ENCODE measurements at regions not wholly inside any gene's neighbourhood (a gene's known extent, or its start where the extent isn't known, plus 50 kb on each side); places are given as distances from the start of the nearest gene placed in this dataset.

DNA sequence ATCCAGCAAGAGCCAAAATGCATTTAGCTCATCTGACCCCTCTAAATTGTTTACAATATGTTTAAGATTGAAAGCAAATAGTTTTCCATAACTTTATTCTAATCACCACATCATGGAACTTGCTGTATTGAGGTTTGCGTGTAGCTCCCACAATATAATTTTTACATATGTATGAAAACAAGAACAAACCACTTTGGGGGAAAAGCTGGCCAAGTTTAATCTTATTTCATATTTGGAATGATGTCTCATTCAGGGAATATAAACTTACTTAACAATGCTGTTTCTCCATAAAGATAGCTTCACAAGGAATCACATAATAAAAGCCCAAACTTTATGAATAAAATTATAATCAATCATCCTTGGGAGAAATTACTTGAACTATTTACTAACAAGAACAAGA, 194.6 kb upstream of the PCSK5 start:
- Histone ChIP-seq H3K9me3 (ENCODE audit: control insufficient read depth, low read length) (no peaks in the 10 kb centered on the region), H3K4me3 (ENCODE audit: insufficient read depth, low read depth, low read length, poor library complexity, severe bottlenecking) (no peak overlapping the region), H3K4me1 (ENCODE audit: control insufficient read depth, insufficient read depth, low read length, poor library complexity, severe bottlenecking) (no peaks in the 10 kb centered on the region), H3K27me3 (replicated peaks; ENCODE audit: control insufficient read depth, insufficient read depth, low read length, poor library complexity, severe bottlenecking) (no peaks in the 10 kb centered on the region), H3K27ac (ENCODE audit: insufficient read depth, low read length, poor library complexity, severe bottlenecking) (no peak overlapping the region), H3K36me3 (ENCODE audit: control insufficient read depth, insufficient read depth, low read length) (no peaks in the 10 kb centered on the region)
- DNase-seq = no peak

DNA sequence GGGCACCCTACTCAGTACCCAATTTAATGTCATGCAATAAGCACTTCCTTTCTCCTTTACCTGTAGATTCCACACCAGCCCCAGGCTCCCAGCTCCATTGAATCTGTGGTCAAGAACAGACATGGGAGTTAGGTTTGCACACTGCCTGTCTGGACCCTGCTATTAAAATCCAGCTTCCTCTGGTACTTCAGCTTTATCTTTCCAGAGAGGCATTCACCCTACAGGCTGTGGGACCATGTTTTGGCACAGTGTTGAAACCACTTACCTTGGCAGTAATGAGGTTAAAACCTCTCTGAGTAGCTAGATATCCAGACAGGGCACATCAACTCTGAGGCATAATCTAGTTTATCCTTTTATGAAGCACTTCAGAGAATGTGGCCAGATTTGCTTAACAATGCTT, 191.5 kb upstream of the PCSK5 start:
- no peak overlapping the region for H3K4me3 ChIP-seq (ENCODE audit: insufficient read depth, low read depth, low read length, poor library complexity, severe bottlenecking)
- H3K27me3 ChIP-seq (replicated peaks; ENCODE audit: control insufficient read depth, insufficient read depth, low read length, poor library complexity, severe bottlenecking) = no peaks in the 10 kb centered on the region
- no peaks in the 10 kb centered on the region for H3K9me3 ChIP-seq (ENCODE audit: control insufficient read depth, low read length)
- H3K4me1 ChIP-seq (ENCODE audit: control insufficient read depth, insufficient read depth, low read length, poor library complexity, severe bottlenecking) = no peaks in the 10 kb centered on the region
- H3K36me3 ChIP-seq (ENCODE audit: control insufficient read depth, insufficient read depth, low read length) = no peaks in the 10 kb centered on the region
- H3K27ac ChIP-seq (ENCODE audit: insufficient read depth, low read length, poor library complexity, severe bottlenecking) = no peak overlapping the region
- DNase-seq = no peak

DNA sequence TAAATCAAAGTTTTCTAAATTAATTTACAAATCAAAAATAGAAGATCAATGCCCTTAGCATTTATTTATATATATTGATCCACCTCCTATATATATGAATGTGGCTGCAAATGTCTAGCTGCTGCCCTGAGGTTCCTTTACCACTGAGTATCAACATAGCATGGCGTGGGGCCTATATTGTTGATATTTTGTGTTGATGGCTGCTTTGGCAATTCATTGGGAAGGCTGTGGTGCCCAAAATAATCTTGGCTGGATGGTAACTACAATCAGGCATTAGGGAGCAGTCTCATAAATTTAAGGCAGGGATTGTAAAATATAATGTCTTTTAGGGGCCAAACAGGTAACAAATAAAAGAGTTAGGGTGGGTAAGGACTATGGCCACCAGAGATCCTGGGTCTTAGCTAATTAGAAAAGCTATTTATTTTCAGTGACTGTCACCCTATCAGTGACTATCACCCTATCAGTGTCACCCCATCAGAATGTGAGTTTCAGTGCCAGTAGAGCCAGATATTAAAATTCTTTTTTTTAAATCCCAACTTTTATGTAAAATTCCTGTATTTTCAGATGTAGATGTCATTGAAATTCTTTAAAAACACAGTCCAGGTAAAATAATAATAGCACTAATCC, 190.7 kb upstream of the PCSK5 start:
- H3K27ac ChIP-seq (ENCODE audit: insufficient read depth, low read length, poor library complexity, severe bottlenecking) = no peak overlapping the region
- H3K4me1 ChIP-seq (ENCODE audit: control insufficient read depth, insufficient read depth, low read length, poor library complexity, severe bottlenecking) = no peaks in the 10 kb centered on the region
- no peaks in the 10 kb centered on the region for H3K9me3 ChIP-seq (ENCODE audit: control insufficient read depth, low read length)
- H3K4me3 ChIP-seq (ENCODE audit: insufficient read depth, low read depth, low read length, poor library complexity, severe bottlenecking) = no peak overlapping the region
- no peaks in the 10 kb centered on the region for H3K27me3 ChIP-seq (replicated peaks; ENCODE audit: control insufficient read depth, insufficient read depth, low read length, poor library complexity, severe bottlenecking)
- DNase-seq = no peak
- no peaks in the 10 kb centered on the region for H3K36me3 ChIP-seq (ENCODE audit: control insufficient read depth, insufficient read depth, low read length)

DNA sequence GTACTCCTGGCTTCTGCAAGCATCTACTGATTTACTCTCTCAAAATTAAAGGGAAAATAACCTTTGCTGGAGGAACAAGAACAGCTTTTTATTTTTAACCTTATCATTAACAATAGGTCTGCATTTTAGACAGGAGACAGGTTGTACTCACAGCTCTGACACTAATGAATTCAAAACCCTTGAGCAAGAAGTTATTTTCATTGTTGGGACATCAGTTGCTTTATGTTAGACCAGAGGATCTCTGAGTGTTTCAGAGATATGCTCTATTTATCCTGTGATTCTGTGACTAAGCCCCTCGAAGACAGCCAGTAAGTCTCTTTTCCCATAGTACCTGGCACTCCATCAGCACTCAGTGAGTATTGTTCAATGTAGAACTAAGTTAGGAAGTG, 190.2 kb upstream of the PCSK5 start:
- no peaks in the 10 kb centered on the region for H3K27me3 ChIP-seq (replicated peaks; ENCODE audit: control insufficient read depth, insufficient read depth, low read length, poor library complexity, severe bottlenecking)
- no peak for DNase-seq
- H3K4me3 ChIP-seq (ENCODE audit: insufficient read depth, low read depth, low read length, poor library complexity, severe bottlenecking) = no peak overlapping the region
- no peak overlapping the region for H3K27ac ChIP-seq (ENCODE audit: insufficient read depth, low read length, poor library complexity, severe bottlenecking)
- H3K4me1 ChIP-seq (ENCODE audit: control insufficient read depth, insufficient read depth, low read length, poor library complexity, severe bottlenecking) = no peaks in the 10 kb centered on the region
- no peaks in the 10 kb centered on the region for H3K36me3 ChIP-seq (ENCODE audit: control insufficient read depth, insufficient read depth, low read length)
- H3K9me3 ChIP-seq (ENCODE audit: control insufficient read depth, low read length) = no peaks in the 10 kb centered on the region

DNA sequence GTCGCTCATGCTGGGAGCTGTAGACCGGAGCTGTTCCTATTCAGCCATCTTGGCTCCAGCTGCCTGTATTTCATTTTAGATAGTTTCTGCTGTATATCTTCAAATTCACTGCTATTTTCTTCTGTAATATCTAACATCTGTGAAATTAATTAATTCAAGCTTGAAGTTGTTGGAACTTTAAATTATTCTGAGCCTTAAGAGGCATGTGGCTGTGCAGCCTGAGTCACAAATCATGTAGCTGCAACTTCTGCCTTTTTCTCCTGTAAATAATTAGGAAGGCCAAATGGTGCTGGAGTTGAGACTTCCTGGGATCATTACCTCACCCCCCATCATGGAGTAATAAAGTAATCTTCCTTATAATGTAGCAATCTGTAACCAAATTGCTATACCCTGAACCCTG, 183.3 kb upstream of the PCSK5 start:
- Histone ChIP-seq H3K9me3 (ENCODE audit: control insufficient read depth, low read length) (no peaks in the 10 kb centered on the region), H3K27ac (ENCODE audit: insufficient read depth, low read length, poor library complexity, severe bottlenecking) (no peak overlapping the region), H3K36me3 (ENCODE audit: control insufficient read depth, insufficient read depth, low read length) (no peaks in the 10 kb centered on the region)

DNA sequence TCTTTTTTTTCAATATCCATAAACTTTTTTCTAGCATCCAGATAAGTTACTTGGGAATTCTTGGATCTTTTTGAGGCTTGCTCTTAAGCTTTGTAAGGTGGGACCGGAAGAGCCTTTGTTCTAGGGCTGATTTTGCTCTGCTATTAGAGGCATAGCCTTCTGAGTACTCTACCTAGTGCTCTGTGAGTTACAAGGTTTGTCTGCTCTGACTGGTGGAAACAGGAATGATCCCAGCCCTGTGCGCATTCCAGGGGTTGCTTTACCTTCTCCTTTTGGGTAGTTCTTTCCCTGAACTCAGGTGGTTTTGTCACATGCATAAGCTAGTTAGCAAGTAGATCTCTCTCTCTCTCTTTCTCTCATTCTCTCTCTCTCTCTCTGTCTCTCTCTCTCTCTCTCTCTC, 180.8 kb upstream of the PCSK5 start:
- H3K36me3 ChIP-seq (ENCODE audit: control insufficient read depth, insufficient read depth, low read length) = no peaks in the 10 kb centered on the region
- no peak for DNase-seq
- H3K27me3 ChIP-seq (replicated peaks; ENCODE audit: control insufficient read depth, insufficient read depth, low read length, poor library complexity, severe bottlenecking) = no peaks in the 10 kb centered on the region
- H3K4me3 ChIP-seq (ENCODE audit: insufficient read depth, low read depth, low read length, poor library complexity, severe bottlenecking) = no peak overlapping the region
- no peaks in the 10 kb centered on the region for H3K4me1 ChIP-seq (ENCODE audit: control insufficient read depth, insufficient read depth, low read length, poor library complexity, severe bottlenecking)
- no peaks in the 10 kb centered on the region for H3K9me3 ChIP-seq (ENCODE audit: control insufficient read depth, low read length)
- no peak overlapping the region for H3K27ac ChIP-seq (ENCODE audit: insufficient read depth, low read length, poor library complexity, severe bottlenecking)

More for the DNA sequence above, 183.3 kb upstream of the PCSK5 start:
- H3K27me3 ChIP-seq (replicated peaks; ENCODE audit: control insufficient read depth, insufficient read depth, low read length, poor library complexity, severe bottlenecking) = no peaks in the 10 kb centered on the region
- no peak for DNase-seq
- H3K4me1 ChIP-seq (ENCODE audit: control insufficient read depth, insufficient read depth, low read length, poor library complexity, severe bottlenecking) = no peaks in the 10 kb centered on the region
- H3K4me3 ChIP-seq (ENCODE audit: insufficient read depth, low read depth, low read length, poor library complexity, severe bottlenecking) = no peak overlapping the region

DNA sequence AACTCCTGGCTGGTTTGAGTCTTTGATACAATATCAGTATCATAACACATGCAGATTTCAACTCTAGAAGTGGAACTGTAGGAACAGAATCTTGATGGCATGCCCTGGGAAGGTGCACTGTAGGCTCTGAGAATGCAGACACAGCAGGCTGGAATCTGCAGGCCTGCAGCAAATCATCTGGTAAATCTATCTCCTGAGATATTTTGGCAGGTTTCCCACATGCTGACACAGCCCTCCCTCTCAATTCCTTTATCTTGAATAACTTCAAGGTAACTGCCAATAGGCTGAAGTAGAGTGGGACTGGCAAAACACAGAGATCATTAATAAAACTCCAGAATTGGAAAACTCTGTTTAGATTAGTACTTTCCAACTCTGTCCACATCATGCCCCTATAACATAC, 177.8 kb upstream of the PCSK5 start:
- Histone ChIP-seq H3K36me3 (ENCODE audit: control insufficient read depth, insufficient read depth, low read length) (no peaks in the 10 kb centered on the region), H3K27me3 (replicated peaks; ENCODE audit: control insufficient read depth, insufficient read depth, low read length, poor library complexity, severe bottlenecking) (no peaks in the 10 kb centered on the region), H3K9me3 (ENCODE audit: control insufficient read depth, low read length) (no peaks in the 10 kb centered on the region), H3K27ac (ENCODE audit: insufficient read depth, low read length, poor library complexity, severe bottlenecking) (no peak overlapping the region), H3K4me1 (ENCODE audit: control insufficient read depth, insufficient read depth, low read length, poor library complexity, severe bottlenecking) (no peaks in the 10 kb centered on the region), H3K4me3 (ENCODE audit: insufficient read depth, low read depth, low read length, poor library complexity, severe bottlenecking) (no peak overlapping the region)
- no peak for DNase-seq

DNA sequence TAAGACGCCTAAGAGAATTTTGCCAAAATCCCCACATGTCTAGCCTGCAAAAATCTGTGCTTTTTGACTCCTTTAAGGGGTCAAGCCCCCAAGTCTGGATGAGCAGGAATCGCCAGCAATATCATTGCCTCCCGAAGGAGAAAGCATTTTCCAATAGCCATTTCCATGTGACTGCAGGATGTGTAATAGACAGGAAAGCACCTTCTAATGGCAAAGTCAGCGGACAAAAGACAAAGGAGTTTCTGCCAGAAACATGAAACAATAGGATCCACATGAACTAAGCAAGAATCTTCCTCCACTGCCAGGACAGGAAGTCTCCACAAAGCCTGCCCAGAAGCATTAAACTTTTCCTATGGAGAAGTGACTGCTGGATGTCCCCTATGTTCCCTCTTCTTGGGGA, 177.1 kb upstream of the PCSK5 start:
- no peak for DNase-seq
- Histone ChIP-seq H3K4me1 (ENCODE audit: control insufficient read depth, insufficient read depth, low read length, poor library complexity, severe bottlenecking) (no peaks in the 10 kb centered on the region), H3K4me3 (ENCODE audit: insufficient read depth, low read depth, low read length, poor library complexity, severe bottlenecking) (no peak overlapping the region), H3K9me3 (ENCODE audit: control insufficient read depth, low read length) (no peaks in the 10 kb centered on the region), H3K27me3 (replicated peaks; ENCODE audit: control insufficient read depth, insufficient read depth, low read length, poor library complexity, severe bottlenecking) (no peaks in the 10 kb centered on the region), H3K27ac (ENCODE audit: insufficient read depth, low read length, poor library complexity, severe bottlenecking) (no peak overlapping the region), H3K36me3 (ENCODE audit: control insufficient read depth, insufficient read depth, low read length) (no peaks in the 10 kb centered on the region)

DNA sequence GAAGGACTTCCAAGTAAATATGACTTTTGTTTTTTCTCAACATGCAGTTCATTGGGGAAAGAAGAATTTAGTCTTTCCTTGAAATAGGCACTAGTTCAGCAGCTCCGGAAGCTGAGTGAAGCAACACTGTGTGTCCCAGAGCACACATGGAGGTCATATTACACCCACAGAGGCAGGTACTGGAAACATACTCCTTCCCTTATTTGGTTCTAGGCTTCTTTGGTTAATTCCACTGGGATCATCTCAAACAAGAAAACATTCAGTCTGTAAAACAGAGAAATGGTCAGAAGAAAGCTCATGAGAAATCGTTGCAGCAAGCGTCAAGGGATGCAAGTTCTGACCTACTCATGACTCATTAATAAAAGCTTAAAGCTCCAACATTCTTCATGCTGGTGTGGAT, 175.1 kb upstream of the PCSK5 start:
- H3K36me3 ChIP-seq (ENCODE audit: control insufficient read depth, insufficient read depth, low read length) = no peaks in the 10 kb centered on the region
- no peak for DNase-seq

DNA sequence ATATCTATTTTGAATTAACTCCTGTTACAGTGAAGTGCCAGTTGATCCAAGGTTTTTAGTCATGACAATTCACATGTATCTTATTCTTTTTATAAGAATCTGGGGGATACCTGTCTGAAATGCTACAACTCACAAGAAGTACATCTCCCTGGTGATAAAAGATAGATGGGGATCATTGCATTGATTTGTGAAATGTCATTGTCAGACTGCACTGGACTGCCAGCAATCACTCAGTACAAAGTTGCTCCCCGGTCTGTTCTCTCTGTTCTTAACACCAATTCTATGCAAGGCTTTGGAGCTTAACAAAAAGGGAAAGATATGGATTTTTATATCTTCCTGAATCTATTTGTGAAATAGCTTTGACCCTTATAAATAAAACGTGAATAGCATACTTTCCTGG, 171.8 kb upstream of the PCSK5 start:
- H3K4me3 ChIP-seq (ENCODE audit: insufficient read depth, low read depth, low read length, poor library complexity, severe bottlenecking) = no peak overlapping the region
- peaks cover 2% of the 10 kb centered on the region for H3K27me3 ChIP-seq (replicated peaks; ENCODE audit: control insufficient read depth, insufficient read depth, low read length, poor library complexity, severe bottlenecking)
- H3K9me3 ChIP-seq (ENCODE audit: control insufficient read depth, low read length) = no peaks in the 10 kb centered on the region
- H3K27ac ChIP-seq (ENCODE audit: insufficient read depth, low read length, poor library complexity, severe bottlenecking) = no peak overlapping the region
- no peaks in the 10 kb centered on the region for H3K4me1 ChIP-seq (ENCODE audit: control insufficient read depth, insufficient read depth, low read length, poor library complexity, severe bottlenecking)
- no peaks in the 10 kb centered on the region for H3K36me3 ChIP-seq (ENCODE audit: control insufficient read depth, insufficient read depth, low read length)
- DNase-seq = no peak

More for the DNA sequence above, 175.1 kb upstream of the PCSK5 start:
- Histone ChIP-seq H3K4me1 (ENCODE audit: control insufficient read depth, insufficient read depth, low read length, poor library complexity, severe bottlenecking) (no peaks in the 10 kb centered on the region), H3K9me3 (ENCODE audit: control insufficient read depth, low read length) (no peaks in the 10 kb centered on the region), H3K4me3 (ENCODE audit: insufficient read depth, low read depth, low read length, poor library complexity, severe bottlenecking) (no peak overlapping the region), H3K27me3 (replicated peaks; ENCODE audit: control insufficient read depth, insufficient read depth, low read length, poor library complexity, severe bottlenecking) (peaks cover 2% of the 10 kb centered on the region), H3K27ac (ENCODE audit: insufficient read depth, low read length, poor library complexity, severe bottlenecking) (no peak overlapping the region)

All from effector memory CD4-positive, alpha-beta T cell (primary cell).